CD4-positive, alpha-beta T cell treated with Interleukin-15 for 4 hours (primary cell): ENCODE measurements at regions not wholly inside any gene's neighbourhood (a gene's known extent, or its start where the extent isn't known, plus 50 kb on each side); places are given as distances from the start of the nearest gene placed in this dataset.
"Not testable (repeated sequence)": the region's sequence is repeated elsewhere in the genome, so short reads cannot be mapped to it uniquely, and the experiment has no call there.

Source experiments
- DNase-seq: peaks from one replicate; pipeline ENCODE4 v3.0.0-alpha.2; 2020; ENCODE audit warnings: low spot score

DNA sequence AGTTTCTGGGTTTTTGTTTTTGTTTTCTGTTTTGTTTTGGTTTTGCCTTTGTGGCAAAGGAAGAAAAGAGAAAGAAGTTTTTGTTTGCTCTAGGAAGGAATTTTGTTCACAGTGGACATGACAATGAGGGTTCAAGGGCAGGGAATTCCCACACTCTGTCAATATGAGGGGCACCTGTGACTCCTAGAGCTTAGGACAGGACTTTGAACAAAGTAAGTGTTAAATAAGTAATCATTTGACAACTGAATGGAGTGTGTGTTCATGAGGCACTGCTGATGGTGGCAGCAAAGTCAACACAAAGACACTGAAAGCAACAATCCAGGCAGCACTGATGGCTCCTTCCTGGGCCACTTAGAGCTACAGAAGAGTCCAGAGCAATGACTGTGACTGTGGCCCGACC, 1381.1 kb upstream of the LRRTM3 start:
- DNase-seq = no peak

GRCh38 chr10:65548001-65548400, 1377.8 kb upstream of the LRRTM3 start:
- DNase-seq = no peak

GRCh38 chr10:65550761-65551160, 1375.1 kb upstream of the LRRTM3 start:
- no peak for DNase-seq

GRCh38 chr10:65555192-65555591, 1370.6 kb upstream of the LRRTM3 start:
- no peak for DNase-seq

DNA sequence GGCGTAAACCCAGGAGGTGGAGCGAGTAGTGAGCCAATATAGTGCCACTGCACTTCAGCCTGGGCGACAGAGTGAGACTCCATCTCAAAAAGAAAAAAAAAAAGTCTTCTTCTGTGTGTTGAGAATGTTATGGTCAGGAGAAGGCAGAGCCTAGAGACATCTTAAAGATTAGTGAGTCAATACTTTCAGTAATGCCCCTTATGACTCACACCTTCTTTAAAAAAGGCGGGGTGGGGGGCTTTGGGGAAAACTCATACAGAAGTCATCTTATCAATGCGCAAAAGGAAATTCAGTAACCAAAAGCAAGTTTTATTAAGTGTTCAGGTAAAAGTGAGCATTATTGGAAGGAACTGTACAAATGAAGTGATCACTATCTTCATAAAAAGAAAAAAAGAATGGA, 1369.8 kb upstream of the LRRTM3 start:
- DNase-seq = no peak

DNA sequence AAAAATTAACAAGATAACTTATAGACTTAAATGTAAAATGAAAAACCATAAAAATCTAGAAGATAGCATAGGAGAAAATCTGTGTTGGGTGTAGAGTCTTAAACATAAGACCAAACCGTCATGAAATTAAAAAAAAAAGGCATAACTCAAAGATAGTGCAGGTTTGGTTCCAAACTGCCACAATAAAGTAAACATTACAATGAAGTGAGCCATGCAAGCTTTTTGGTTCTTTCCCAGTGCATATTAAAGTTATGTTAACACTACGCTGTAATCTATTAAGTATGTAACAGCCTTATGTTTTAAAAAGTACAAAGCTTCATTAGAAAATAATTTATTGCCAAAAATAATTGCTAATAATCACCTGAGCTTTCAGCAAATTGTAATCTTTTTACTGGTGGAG, 1366.5 kb upstream of the LRRTM3 start:
- no peak for DNase-seq

DNA sequence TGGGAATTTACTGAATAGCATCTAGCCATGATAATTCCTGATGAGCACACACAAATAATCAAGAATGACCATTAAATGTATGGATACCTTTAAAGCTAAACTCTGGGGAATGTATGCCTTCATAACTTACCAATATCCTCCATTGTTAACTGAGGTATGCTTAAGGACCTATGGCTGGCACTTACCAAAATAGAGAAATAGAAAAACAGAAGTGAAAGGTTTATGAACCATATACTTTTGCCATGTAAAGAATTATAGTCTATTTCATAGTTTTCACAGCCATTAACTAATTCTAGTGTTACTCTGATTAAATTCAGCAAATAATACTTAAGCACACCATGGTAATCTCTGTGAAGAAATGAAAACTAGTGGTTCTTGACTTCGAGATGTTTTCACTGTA, 1360.6 kb upstream of the LRRTM3 start:
- no peak for DNase-seq

DNA sequence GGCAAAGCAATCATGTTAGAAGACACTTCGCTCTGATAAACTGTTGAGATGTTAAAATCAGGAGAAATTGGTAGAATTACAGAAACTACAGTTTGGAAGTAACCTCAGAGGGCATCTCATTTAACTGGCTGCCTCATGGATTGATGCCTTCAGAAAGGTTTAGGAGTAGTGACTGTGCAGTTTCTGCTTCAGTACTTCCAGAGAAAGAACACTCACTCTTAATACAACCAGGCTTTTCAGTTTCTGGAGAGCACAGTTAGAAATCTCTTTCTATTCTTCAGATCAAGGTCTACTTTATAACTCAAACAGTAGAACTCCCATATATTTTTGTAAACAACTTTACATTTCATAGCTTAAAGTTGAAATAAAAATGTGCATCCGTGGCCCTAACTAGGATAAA, 1358.9 kb upstream of the LRRTM3 start:
- no peak for DNase-seq

DNA sequence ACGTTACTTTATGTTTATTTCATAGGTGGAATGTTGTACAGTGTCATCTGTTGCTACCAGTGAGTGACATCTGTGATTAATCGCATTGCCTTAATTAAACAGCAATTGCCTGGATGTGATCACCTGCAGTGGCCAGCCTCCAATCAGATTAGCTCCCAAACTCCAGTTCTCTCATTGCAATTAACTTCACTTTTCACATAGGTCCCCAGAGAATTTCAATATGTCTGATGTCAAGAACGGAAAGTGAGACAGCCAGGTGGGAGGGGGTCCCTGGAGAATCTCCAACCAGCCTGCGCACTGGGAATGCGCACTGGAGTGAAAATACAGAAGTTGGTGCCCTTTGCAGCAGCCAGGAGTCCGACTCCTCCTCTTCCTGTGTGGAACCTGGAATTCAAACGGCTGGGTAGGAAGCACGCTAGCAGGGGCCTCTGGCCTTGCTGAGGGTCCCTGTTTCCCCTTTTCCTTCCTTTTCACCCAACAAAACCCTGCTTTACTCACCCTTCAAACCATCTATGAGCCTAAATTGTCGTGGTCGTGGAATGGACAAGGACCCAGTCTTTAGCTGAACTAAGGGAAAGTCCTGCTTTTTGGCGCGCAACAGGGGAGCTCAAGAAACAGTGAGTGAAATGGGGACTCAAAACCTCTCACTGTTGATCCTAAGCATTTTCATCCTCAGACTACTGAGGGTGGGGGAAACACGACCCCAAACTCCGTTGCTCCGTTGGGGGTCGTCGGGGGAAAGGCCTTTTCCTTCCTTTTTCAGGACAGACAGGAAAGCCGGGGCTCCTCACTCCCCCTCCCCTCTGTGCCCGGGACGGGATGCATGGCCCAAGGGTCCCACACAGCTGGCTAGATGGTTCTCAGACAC, 1355.5 kb upstream of the LRRTM3 start:
- DNase-seq = no peak

GRCh38 chr10:65571011-65571570, 1354.7 kb upstream of the LRRTM3 start:
- DNase-seq = no peak

DNA sequence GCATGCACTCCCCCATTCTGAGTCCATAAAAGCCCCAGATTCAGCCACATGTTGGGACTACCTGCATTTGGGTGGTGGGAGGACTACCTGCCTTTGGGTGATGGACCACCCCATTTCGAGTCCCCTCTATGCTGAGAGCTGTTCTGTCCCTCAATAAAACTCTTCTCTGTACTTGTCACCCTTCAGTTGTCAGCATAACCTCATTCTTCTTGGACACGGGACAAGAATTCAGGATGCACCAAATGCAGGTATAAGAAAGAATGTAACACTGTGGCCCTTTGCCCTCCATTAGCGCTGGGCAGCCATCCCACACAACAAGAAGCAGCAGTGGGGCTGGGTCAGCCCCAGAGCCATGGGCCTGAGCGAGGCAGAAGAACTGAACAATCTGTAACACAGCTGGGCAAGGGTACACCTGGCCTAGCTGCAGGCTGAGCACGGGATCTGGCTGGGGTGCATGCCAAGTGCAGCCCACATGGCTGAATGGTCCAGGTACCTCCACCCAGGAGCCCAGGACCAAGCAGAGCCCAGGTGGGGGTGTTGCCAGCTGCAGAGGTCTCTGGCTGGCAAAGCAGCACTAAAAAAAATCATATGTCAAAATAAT, 1344.3 kb upstream of the LRRTM3 start:
- DNase-seq = no peak

- DNase-seq = no peak
Observed at GRCh38 chr10:65602182-65602865, 1323.5 kb upstream of the LRRTM3 start.

GRCh38 chr10:65611592-65611991, 1314.2 kb upstream of the LRRTM3 start:
- no peak for DNase-seq

- no peak for DNase-seq
Observed at GRCh38 chr10:65614956-65615565, 1310.8 kb upstream of the LRRTM3 start.

DNA sequence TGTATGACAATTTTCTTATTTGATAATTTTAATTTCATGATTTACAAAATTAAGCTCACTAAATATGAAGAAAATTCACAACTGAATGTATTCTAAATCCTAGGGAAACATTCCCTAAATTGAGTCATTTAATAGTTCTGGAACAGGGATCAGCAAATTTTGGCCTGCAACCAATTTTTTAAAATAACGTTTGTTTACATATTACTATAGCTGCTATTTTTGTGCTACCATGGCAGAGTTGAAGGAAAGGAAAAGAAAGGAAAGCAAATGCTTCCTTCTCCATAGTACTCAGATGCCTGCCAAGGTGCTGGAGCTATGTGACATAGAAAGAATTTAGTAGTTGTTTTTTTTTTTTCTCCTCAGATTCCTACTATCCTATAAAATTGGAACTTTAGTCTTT, 1307.7 kb upstream of the LRRTM3 start:
- no peak for DNase-seq

DNA sequence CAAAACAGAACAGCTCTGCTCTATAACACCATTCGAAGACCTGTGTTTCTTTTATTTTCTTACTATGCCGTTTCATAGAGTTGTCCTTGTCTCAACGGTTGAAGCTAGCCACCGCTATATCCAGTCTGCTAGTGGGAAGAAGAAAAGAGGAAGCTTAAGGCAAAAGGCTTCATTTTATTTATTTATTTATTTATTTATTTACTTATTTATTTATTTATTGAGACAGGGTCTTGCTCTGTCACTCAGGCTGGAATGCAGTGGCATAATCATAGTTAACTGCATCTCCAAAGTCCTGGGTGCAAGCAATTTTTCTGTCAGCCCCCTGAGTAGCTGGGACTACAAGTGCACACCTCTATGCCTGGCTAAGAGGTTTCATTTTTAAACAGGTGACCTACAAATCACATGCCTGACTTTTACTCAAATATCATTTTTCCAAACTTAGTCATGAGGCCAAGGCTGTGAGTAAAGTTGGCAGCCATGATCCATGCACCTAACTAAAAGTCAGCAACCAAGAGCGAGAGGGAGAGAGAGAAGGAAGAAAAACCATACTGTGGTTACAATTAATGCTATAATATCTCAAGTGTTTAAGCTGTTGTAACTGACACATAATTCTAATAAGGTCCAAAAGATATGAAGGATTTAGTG, 1305.3 kb upstream of the LRRTM3 start:
- DNase-seq = no peak

DNA sequence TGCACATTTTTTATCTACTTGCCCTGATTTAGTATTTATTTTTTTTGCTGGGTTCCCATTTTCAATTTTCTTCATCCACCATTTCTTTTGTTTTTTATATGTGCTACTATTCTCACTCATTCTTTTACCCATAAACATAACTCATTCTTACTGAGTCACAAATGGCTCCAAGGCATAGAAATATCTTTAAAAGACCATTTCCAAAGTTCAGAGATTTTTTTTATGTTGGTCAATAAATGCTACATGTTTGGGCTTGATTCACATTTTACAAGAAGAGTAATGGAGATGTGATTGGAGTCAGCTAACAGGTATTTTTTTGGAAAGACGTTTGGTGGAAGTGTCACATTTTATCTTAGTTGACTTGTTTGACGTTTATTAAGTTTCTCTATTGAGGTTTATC, 1303.2 kb upstream of the LRRTM3 start:
- DNase-seq = no peak

- DNase-seq = no peak
Observed at GRCh38 chr10:65628493-65629139, 1297.2 kb upstream of the LRRTM3 start.

DNA sequence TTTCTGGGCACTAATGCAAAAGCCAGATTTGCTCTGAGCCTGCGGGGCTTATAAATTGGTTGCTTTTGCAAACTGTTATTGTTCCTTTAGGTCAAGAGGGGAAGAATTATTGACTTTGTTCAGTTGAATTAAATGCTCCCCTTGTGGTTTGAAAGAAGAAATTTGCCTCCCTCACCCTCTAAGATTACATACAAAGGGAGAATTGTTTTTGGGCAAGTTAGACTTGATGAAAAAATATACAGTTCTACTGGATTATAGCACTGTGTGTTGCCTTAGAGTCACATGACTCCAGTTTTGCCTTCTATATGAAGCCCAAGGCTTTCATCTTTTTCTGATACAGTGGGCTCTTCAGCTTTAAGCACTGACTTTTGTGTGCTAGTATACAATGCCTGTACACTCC, 1265.8 kb upstream of the LRRTM3 start:
- DNase-seq = no peak

DNA sequence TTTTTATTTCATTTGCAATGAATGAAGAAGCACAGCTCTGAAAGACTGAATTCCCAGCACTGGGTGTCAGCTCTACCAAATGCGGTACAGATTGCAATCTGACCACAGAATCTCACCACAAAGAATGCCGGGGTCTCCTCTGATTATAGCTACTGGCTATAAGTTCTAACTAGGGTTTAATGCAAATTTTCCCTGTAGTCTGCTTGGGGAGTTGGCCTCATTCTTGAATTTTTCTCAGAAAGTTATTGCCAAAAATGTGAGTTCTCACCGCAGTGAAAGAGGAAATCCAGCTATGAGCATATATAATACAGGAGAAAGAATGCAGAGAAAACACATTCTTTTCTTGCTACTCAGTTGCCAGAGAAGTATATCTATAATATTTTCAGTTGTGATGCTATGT, 1255.7 kb upstream of the LRRTM3 start:
- DNase-seq = no peak

DNA sequence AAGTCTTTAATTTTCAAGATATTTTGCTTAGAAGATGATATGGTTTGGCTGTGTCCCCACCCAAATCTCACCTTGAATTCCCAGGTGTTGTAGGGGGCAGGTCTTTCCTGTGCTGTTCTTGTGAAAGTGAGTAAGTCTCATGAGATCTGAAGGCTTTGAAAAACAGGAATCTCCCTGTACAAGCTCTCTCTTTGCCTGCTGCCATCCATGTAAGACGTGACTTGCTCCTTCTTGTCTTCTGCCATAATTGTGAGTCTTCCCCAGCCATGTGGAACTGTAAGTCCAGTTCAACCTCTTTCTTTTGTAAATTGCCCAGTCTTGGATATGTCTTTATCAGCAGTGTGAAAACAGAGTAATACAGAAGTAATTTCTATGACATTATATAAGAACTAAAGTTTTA, 1255.2 kb upstream of the LRRTM3 start:
- DNase-seq = not testable (repeated sequence)
